IMR-90 (cell line): ENCODE measurements at regions not wholly inside any gene's neighbourhood (a gene's known extent, or its start where the extent isn't known, plus 50 kb on each side); places are given as distances from the start of the nearest gene placed in this dataset.
A peak's percentile ranks its signal among the peaks of the same experiment; 100 is the strongest.

Source experiments
- ATAC-seq: fragments of 200-7000 bp; cut with Tn5 transposase; 2 replicates; pipeline ENCODE4 v1.9.1; 2020; ENCODE audit warnings: low read depth, mild to moderate bottlenecking, moderate library complexity
- BruUV-seq: library from RNA; stranded (reverse); fragments of 400-500 nt; replicated peaks from 2 replicates; lab custom pipeline; 2021; lab: Mats Ljungman, UMichigan
- CTCF ChIA-PET: fragments of 300-600 bp; formaldehyde crosslinking; extraction: SDS; loops from one replicate; lab custom pipeline; 2021; ENCODE audit warnings: antibody characterized with exemption; lab: Yijun Ruan, JAX
- POLR2A ChIA-PET: fragments of 300-600 bp; sonication (Branson Sonifier 250); formaldehyde crosslinking; loops from one replicate; lab custom pipeline; 2022; ENCODE audit warnings: antibody characterized with exemption; ENCODE audit not compliant: unreplicated experiment; lab: Charles Lee
- DNase-seq: peaks from one replicate; pipeline ENCODE4 v3.0.0; 2013
- H2AFZ ChIP-seq: replicated peaks from 2 replicates; pipeline ENCODE3; 2013; ENCODE audit warnings: low read length, mild to moderate bottlenecking; ENCODE audit not compliant: poor library complexity
- H2AK5ac ChIP-seq: 2 replicates; pipeline ENCODE4 v1.6.1; 2013; ENCODE audit warnings: low read depth, low read length, inconsistent platforms
- H2AK9ac ChIP-seq: replicated peaks from 2 replicates; pipeline ENCODE3; 2013; ENCODE audit warnings: mild to moderate bottlenecking, low read depth, low read length, moderate library complexity; ENCODE audit not compliant: poor library complexity
- H2BK120ac ChIP-seq: 2 replicates; pipeline ENCODE4 v1.6.1; 2013; ENCODE audit warnings: low read depth, low read length, inconsistent platforms
- H2BK15ac ChIP-seq: 3 replicates; pipeline ENCODE4 v1.6.1; 2013; ENCODE audit warnings: low read depth, low read length, inconsistent platforms
- H2BK20ac ChIP-seq: 2 replicates; pipeline ENCODE4 v1.6.1; 2013; ENCODE audit warnings: low read depth, mild to moderate bottlenecking, inconsistent platforms, low read length, moderate library complexity
- H2BK5ac ChIP-seq: 2 replicates; pipeline ENCODE4 v1.6.1; 2013; ENCODE audit warnings: mild to moderate bottlenecking, low read depth, low read length, inconsistent platforms; ENCODE audit not compliant: poor library complexity, severe bottlenecking
- H3K14ac ChIP-seq: replicated peaks from 2 replicates; pipeline ENCODE4 v1.6.1; 2013; ENCODE audit warnings: low read depth, low read length, inconsistent platforms
- H3K18ac ChIP-seq: 2 replicates; pipeline ENCODE4 v1.6.1; 2013; ENCODE audit warnings: low read depth, low read length, control low read depth
- H3K23ac ChIP-seq: 2 replicates; pipeline ENCODE4 v1.6.1; 2013; ENCODE audit warnings: low read depth, low read length, inconsistent platforms
- H3K27ac ChIP-seq: 2 replicates; pipeline ENCODE4 v1.5.1; 2013; ENCODE audit warnings: mild to moderate bottlenecking, control low read depth, low read length; ENCODE audit not compliant: insufficient read depth
- H3K27me3 ChIP-seq: 2 replicates; pipeline ENCODE4 v1.6.1; 2013; ENCODE audit warnings: low read length; ENCODE audit not compliant: control insufficient read depth, insufficient read depth
- H3K36me3 ChIP-seq: 2 replicates; pipeline ENCODE4 v1.6.1; 2013; ENCODE audit warnings: low read length, mixed read lengths; ENCODE audit not compliant: control insufficient read depth, insufficient read depth
- H3K4ac ChIP-seq: 2 replicates; pipeline ENCODE4 v1.6.1; 2013; ENCODE audit warnings: low read depth, low read length, inconsistent platforms
- H3K4me1 ChIP-seq: 2 replicates; pipeline ENCODE4 v1.6.1; 2013; ENCODE audit warnings: low read length, mixed read lengths; ENCODE audit not compliant: control insufficient read depth, insufficient read depth
- H3K4me2 ChIP-seq: 2 replicates; pipeline ENCODE4 v1.6.1; 2013; ENCODE audit warnings: low read depth, mild to moderate bottlenecking, control low read depth, low read length, moderate library complexity
- H3K4me3 ChIP-seq: 2 replicates; pipeline ENCODE4 v1.5.1; 2013; ENCODE audit warnings: low read depth, mild to moderate bottlenecking, control low read depth, low read length, moderate library complexity; ENCODE audit not compliant: insufficient read depth
- H3K56ac ChIP-seq: 2 replicates; pipeline ENCODE4 v1.6.1; 2013; ENCODE audit warnings: low read length, inconsistent platforms; ENCODE audit not compliant: insufficient read depth; ENCODE audit errors: extremely low read depth
- H3K79me1 ChIP-seq, 2 experiments: 2 replicates each; pipeline ENCODE4 v1.6.1; 2013; ENCODE audit warnings: low read length in 2 of 2, inconsistent platforms in 1 of 2, low read depth in 1 of 2
- H3K9ac ChIP-seq: 2 replicates; pipeline ENCODE4 v1.6.1; 2013; ENCODE audit warnings: low read depth, low read length, control low read depth
- H3K9me1 ChIP-seq: 2 replicates; pipeline ENCODE4 v1.6.1; 2013; ENCODE audit warnings: low read length, inconsistent platforms; ENCODE audit not compliant: insufficient read depth
- H3K9me3 ChIP-seq: 2 replicates; pipeline ENCODE4 v1.6.1; 2013; ENCODE audit warnings: low read length; ENCODE audit not compliant: control insufficient read depth, insufficient read depth
- H4K20me1 ChIP-seq: 2 replicates; pipeline ENCODE4 v1.6.1; 2013; ENCODE audit warnings: low read length, inconsistent platforms; ENCODE audit not compliant: insufficient read depth
- H4K5ac ChIP-seq: 2 replicates; pipeline ENCODE4 v1.6.1; 2013; ENCODE audit warnings: mild to moderate bottlenecking, low read depth, low read length, control low read depth
- H4K8ac ChIP-seq, 2 experiments: 2 replicates each; pipeline ENCODE4 v1.6.1; 2013; ENCODE audit warnings: low read depth in 2 of 2, low read length in 2 of 2, control low read depth in 1 of 2, inconsistent platforms in 1 of 2
- H4K91ac ChIP-seq: 2 replicates; pipeline ENCODE4 v1.6.1; 2013; ENCODE audit warnings: low read depth, low read length, inconsistent platforms; ENCODE audit not compliant: insufficient read depth
- BHLHE40 ChIP-seq: fragments of 150-350 bp; IDR thresholded peaks from 2 replicates; pipeline ENCODE4 v1.6.1; 2016; ENCODE audit warnings: mild to moderate bottlenecking, low read depth, low read length
- CEBPB ChIP-seq: IDR thresholded peaks from 2 replicates; pipeline ENCODE4 v1.6.1; 2012; ENCODE audit warnings: low read depth, low read length, improper control_type of control experiment
- CHD1 ChIP-seq: IDR thresholded peaks from 2 replicates; pipeline ENCODE4 v1.6.1; 2012; ENCODE audit warnings: low read depth, low read length, improper control_type of control experiment
- FOS ChIP-seq: fragments of 150-350 bp; IDR thresholded peaks from 2 replicates; pipeline ENCODE4 v1.6.1; 2016; ENCODE audit warnings: low read depth, low read length
- MAFK ChIP-seq: IDR thresholded peaks from 2 replicates; pipeline ENCODE4 v1.6.1; 2012; ENCODE audit warnings: low read depth, low read length, improper control_type of control experiment
- NFE2L2 ChIP-seq: fragments of 150-350 bp; IDR thresholded peaks from 2 replicates; pipeline ENCODE4 v1.6.1; 2016; ENCODE audit warnings: low read depth, mild to moderate bottlenecking, low read length
- POLR2A ChIP-seq: IDR thresholded peaks from 2 replicates; pipeline ENCODE4 v1.6.1; 2012; ENCODE audit warnings: mild to moderate bottlenecking, low read depth, low read length
- RAD21 ChIP-seq: IDR thresholded peaks from 2 replicates; pipeline ENCODE4 v1.6.1; 2012; ENCODE audit warnings: low read length, improper control_type of control experiment
- RCOR1 ChIP-seq: IDR thresholded peaks from 2 replicates; pipeline ENCODE4 v1.6.1; 2012; ENCODE audit warnings: mild to moderate bottlenecking, low read length, improper control_type of control experiment; ENCODE audit not compliant: insufficient replicate concordance
- RFX5 ChIP-seq: IDR thresholded peaks from 2 replicates; pipeline ENCODE4 v1.8.0; 2012; ENCODE audit warnings: low read depth, mild to moderate bottlenecking, low read length, moderate library complexity
- WGBS, 2 experiments: methylation state at CpG; one replicate each; pipeline versions ENCODE4 v1.1.5 to v1.1.7; 2013; ENCODE audit warnings: missing lambda C conversion rate in 2 of 2; ENCODE audit not compliant: insufficient read length in 1 of 2; ENCODE audit errors: extremely low coverage in 2 of 2; 5-methylcytosine and 5-hydroxymethylcytosine counted together
- dilution Hi-C: fragments of 300-500 bp; cut with HindIII; formaldehyde crosslinking; loops from one replicate; pipeline ENCODE4 v1.14.3; 2018; ENCODE audit warnings: low sequenced_read_pairs; ENCODE audit not compliant: unreplicated experiment
- in situ Hi-C: fragments of 300-500 bp; cut with MboI; formaldehyde crosslinking; loops from 3 replicates; pipeline ENCODE4 v1.14.3; 2019; ENCODE audit warnings: low sequenced_read_pairs, inconsistent platforms, mixed read lengths
- intact Hi-C: fragments of 100-400 bp; cut with micrococcal nuclease; formaldehyde crosslinking; loops from 2 replicates; pipeline ENCODE4 v1.10.0; 2022
- TF ChIP-seq, protein P1 (sequence below): fragments of 150-350 bp; IDR thresholded peaks from 2 replicates; pipeline ENCODE4 v1.6.1; 2016; ENCODE audit warnings: low read depth, mild to moderate bottlenecking, low read length, moderate library complexity, borderline replicate concordance
- TF ChIP-seq, protein P2 (sequence below): fragments of 150-350 bp; IDR thresholded peaks from 2 replicates; pipeline ENCODE4 v1.6.1; 2017; ENCODE audit warnings: mild to moderate bottlenecking, antibody characterized with exemption, low read length, low read depth

DNA sequence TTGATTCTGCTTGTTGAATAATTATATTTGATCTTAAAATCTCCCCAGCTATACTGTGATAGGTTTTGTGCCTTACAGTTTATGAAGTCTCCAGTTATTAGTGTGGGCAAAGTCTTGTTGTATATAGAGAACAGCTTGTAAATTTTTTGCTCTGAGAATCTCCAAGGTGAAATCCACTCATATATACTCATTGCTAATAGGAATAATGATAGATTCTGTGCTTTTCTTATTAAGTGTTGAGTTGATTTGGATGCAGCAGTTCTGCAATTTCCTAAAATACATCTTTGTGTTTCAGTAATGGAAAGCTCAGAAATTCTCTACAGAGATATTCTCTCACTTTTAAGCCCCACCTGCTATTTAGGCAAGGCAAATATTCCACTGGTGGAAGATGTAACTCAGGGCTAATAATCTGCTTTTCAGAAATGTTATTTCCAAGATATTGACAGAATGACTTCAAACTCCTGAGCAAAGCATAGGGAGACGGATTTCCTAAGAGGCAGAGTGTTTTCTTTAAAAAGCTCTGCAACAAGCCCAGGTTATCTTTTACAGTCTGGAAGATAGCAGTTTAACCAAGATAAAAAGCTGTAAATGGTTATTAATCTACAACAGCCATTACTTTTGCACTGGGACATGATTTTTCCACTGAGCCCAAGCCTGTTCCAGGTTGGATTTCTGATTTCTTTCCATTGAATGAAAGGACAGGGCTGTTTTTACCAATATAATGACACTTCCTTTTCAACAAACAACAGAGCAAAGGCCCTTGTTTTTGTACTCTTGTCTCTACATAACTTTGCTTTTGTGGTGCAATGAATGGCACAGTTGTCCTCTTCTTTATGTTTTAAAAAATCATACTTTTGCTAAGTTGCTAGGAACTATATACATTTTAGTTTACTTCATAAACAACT is 239.9 kb upstream of the ATP2B1 start:
- 0 out of 2 replicates have a peak overlapping the region, but pooled peaks have one; percentile 45 for H2AK5ac ChIP-seq
- peak overlapping the region; percentile 19; the same call in 1 of the 2 replicates for H4K5ac ChIP-seq
- peaks cover 21% of the 10 kb centered on the region for H3K4me1 ChIP-seq
- no peak overlapping the region for H2AK9ac ChIP-seq
- H3K79me1 ChIP-seq: no peaks in the 10 kb centered on the region
- H3K4me2 ChIP-seq: peak overlapping the region; percentile 16
- ATAC-seq (no peak), DNase-seq (no peak)
- no peak overlapping the region for H2AFZ ChIP-seq
- no CpG with 5 or more reads among the region's 1 CpG for WGBS, 2 experiments
- CTCF ChIA-PET: no interaction called here
- H4K20me1 ChIP-seq: no peaks in the 10 kb centered on the region
- no peak overlapping the region for H3K4me3 ChIP-seq
- peak overlapping the region; percentile 76 for H3K18ac ChIP-seq
- peak overlapping the region; percentile 51; the same call in 1 of the 3 replicates for H2BK15ac ChIP-seq
- POLR2A ChIA-PET: no interaction called here
- peak overlapping the region; percentile 55 to 71; a peak in 3 of 4 replicates for H4K8ac ChIP-seq
- peak overlapping the region; percentile 84 for H2BK20ac ChIP-seq
- no peak for TF ChIP-seq FOS
- TF ChIP-seq MAFK: no peak
- TF ChIP-seq RCOR1: no peak
- TF ChIP-seq CHD1: no peak
- no peak for TF ChIP-seq NFE2L2
- TF ChIP-seq, protein P1, sequence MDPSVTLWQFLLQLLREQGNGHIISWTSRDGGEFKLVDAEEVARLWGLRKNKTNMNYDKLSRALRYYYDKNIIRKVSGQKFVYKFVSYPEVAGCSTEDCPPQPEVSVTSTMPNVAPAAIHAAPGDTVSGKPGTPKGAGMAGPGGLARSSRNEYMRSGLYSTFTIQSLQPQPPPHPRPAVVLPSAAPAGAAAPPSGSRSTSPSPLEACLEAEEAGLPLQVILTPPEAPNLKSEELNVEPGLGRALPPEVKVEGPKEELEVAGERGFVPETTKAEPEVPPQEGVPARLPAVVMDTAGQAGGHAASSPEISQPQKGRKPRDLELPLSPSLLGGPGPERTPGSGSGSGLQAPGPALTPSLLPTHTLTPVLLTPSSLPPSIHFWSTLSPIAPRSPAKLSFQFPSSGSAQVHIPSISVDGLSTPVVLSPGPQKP: no peak
- no peak for TF ChIP-seq RFX5
- TF ChIP-seq, protein P2, sequence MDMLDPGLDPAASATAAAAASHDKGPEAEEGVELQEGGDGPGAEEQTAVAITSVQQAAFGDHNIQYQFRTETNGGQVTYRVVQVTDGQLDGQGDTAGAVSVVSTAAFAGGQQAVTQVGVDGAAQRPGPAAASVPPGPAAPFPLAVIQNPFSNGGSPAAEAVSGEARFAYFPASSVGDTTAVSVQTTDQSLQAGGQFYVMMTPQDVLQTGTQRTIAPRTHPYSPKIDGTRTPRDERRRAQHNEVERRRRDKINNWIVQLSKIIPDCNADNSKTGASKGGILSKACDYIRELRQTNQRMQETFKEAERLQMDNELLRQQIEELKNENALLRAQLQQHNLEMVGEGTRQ: no peak
- TF ChIP-seq CEBPB: no peak
- TF ChIP-seq RAD21: no peak
- no peak for TF ChIP-seq POLR2A
- no peak for TF ChIP-seq BHLHE40
- H3K9me3 ChIP-seq: no peaks in the 10 kb centered on the region
- no peaks in the 10 kb centered on the region for H3K27me3 ChIP-seq
- intact Hi-C loops: loop anchor here (1.0 kb wide), 1 partner anchor 239 kb away; no protein-coding TSS in a partner anchor
- peak overlapping the region; percentile 2; the same call in 1 of the 2 replicates for H3K14ac ChIP-seq
- H3K27ac ChIP-seq: peak overlapping the region; percentile 32; the same call in 1 of the 2 replicates
- peak overlapping the region; percentile 70 for H2BK5ac ChIP-seq
- peak overlapping the region; percentile 95 for H2BK120ac ChIP-seq
- H3K9me1 ChIP-seq: peaks cover 5% of the 10 kb centered on the region; the same call in 1 of the 2 replicates
- dilution Hi-C loops: no loop called here
- H3K4ac ChIP-seq: peak overlapping the region; percentile 19; the same call in 1 of the 2 replicates
- H4K91ac ChIP-seq: peak overlapping the region; percentile 55
- H3K9ac ChIP-seq: no peak overlapping the region
- H3K36me3 ChIP-seq: no peaks in the 10 kb centered on the region
- peak overlapping the region; percentile 80; the same call in 1 of the 2 replicates for H3K23ac ChIP-seq
- no TSS peak for BruUV-seq
- in situ Hi-C loops: no loop called here
- peak overlapping the region; percentile 64 for H3K56ac ChIP-seq
